Fibroblast of skin of scalp (primary cell): ENCODE measurements at regions not wholly inside any gene's neighbourhood (a gene's known extent, or its start where the extent isn't known, plus 50 kb on each side); places are given as distances from the start of the nearest gene placed in this dataset.

Experiments used
- DNase-seq: peaks from one replicate; pipeline ENCODE4 v3.0.0-alpha.2; 2013

DNA sequence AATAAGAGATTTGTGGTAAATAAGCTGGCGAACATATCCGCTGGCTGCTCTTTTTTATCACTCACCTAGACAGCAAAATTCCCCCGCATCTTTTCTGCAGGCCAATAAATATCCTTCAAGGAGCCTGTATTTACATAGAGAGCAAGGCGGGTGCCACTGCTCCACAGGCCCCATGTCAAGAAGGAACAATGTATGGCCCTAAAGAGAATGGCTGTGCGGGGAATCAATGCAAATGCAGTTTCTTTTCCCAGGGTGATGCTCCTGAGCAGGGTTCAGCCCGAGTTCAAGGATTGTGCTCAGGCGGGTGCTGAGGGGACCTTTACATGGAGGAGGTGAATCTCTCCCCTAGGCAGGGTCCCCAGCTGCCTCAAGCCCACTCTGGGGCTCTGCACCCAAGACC lies 494.2 kb upstream of the ZMIZ1 start:
- no peak for DNase-seq

DNA sequence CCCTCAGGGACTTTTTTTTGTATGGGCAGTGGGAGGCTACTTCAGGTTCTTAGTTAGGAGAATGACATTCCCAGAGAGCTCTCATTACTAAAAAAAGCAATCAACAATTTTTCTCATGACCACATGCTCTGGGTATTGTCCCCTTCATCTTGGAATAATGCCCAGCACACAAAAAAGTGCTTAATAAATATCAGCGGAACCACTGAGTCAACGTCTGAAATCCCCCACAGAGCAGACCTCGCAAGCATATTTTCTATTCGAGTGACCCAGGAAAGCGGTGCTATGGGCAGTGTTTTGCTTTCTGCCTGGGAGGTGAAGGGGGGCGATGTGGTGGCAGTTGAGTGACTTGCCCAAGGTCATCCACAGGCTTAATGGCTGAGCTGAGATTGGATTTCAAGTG lies 493.4 kb upstream of the ZMIZ1 start:
- peak; percentile 46 for DNase-seq

- DNase-seq: no peak
Measured at GRCh38 chr10:78576276-78576675, 492.5 kb upstream of the ZMIZ1 start.

DNA sequence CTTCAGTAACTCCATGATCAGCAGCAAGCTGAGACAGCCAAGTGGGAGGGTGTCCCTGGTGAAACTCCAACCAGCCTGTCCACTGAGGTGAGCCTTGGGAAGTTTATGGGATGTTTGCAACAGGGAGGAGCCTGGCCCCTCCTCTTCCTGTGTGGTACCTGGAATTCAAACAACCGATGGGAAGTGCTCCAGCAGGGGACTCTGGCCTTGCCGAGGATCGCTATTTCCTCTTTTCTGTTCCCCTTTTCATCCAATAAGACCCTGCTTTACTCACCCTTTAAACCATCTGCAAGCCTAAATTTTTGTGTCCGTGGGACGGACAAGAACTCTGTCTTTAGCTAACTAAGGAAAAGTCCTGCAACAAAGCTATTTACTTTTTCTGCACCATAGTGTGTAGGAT lies 491.1 kb upstream of the ZMIZ1 start:
- no peak for DNase-seq

DNA sequence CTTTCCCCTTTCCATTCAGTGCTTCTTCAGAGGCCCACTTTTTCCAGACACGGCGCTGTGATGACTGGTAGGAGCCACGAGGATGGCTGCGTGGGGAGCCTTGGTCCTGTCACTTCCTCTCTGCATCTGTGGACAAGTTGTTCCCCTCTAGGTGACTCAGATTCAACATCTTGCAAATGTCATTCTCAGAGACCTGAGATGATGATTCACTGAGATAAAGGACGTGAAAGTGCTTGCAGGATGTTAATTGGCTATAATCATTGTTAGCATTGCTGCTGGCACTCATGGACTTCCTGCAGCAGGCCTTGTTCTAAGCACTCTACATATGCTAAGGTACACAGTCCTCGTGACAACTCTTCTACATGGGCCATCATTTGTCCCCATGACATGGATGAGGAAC lies 489.8 kb upstream of the ZMIZ1 start:
- DNase-seq: no peak

DNA sequence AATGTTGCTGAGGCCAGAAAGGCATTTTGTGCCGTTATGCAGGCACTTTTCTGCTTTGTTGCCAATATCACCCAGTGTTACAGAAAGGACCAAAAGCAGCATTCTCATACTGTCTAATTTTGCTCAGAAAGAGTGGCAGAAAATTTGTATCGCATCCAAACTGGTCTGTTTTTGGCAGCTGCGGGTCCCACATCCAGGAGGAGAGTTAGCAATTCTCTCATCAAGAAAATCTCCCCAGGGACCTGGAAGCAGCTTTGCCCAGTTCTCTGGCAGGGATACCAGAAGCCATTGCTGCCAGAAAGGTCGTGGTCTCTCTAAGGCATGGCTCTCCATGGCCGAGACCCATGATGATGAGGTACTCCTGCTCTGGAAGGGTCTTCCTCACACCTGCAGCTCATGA lies 489.2 kb upstream of the ZMIZ1 start:
- DNase-seq: no peak

GRCh38 chr10:78579995-78580394 lies 488.8 kb upstream of the ZMIZ1 start:
- DNase-seq: peak; percentile 21

DNA sequence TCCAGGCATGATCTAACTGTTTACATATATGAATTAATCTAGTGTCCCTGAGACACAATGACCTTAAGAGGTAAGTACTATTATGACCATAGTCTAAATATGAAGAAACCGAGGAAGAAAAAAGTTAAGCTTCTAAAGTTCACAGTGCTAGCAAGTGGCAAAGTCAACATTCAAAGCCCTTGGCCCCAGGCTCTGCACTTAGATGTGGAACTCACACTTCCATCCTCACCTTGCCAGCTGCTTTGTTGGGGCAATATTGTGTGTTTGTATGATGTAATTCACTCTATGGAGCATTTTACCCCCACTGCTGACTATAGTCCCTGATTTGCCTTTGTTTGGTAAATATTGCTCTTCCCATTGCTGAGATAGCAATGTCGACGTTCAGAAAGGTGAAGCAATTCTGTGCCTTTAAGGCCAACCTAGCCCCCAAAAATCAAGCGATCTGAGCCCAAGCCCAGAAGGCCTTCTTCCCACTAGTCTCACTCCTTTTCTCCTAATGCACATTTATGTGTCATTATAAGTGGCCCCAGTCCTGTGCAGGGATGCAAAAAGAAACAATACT lies 487.6 kb upstream of the ZMIZ1 start:
- no peak for DNase-seq

DNA sequence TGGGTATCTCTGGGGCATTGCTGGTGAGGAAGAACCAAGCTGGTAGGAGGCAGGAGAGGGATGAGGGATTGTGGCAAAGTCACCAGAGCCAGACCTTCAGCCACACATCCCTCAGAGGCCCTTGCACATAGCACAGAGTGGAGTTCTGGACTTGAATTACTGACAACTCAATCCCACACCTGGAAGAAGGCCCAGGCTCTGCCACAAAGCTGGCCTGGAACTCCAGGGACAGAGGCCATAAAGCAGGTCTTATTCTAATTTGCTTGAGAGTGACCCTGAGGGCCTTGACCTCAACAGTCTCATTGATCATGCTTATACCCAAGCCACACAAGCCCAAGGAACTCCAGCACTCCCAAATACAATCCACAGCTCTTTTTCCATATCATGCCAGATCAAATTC lies 486.2 kb upstream of the ZMIZ1 start:
- no peak for DNase-seq

GRCh38 chr10:78584266-78584665 lies 484.5 kb upstream of the ZMIZ1 start:
- DNase-seq: no peak

GRCh38 chr10:78584681-78585080 lies 484.1 kb upstream of the ZMIZ1 start:
- DNase-seq: no peak

GRCh38 chr10:78585952-78586351 lies 482.8 kb upstream of the ZMIZ1 start:
- DNase-seq: no peak

- peak; percentile 68 for DNase-seq
Measured at GRCh38 chr10:78588194-78588811, 480.5 kb upstream of the ZMIZ1 start.

DNA sequence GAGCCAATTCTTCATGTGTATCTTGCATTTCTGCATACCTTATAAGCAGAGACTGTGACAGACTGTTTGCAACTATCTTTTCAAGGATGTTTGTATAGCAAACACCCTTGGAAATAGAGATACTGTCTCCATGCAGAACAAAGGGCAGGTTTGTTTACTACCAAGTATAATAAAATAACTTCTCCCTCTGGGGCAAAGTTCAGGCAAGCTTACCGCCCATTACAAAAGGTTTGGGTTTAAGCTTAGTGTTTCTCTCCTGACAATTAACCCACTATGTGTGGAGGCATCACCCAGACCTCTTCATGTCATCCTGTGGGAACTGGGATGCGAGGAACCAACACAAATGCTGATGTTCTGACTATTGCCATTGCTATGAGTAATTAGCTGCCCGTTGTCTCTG lies 479.1 kb upstream of the ZMIZ1 start:
- no peak for DNase-seq

DNA sequence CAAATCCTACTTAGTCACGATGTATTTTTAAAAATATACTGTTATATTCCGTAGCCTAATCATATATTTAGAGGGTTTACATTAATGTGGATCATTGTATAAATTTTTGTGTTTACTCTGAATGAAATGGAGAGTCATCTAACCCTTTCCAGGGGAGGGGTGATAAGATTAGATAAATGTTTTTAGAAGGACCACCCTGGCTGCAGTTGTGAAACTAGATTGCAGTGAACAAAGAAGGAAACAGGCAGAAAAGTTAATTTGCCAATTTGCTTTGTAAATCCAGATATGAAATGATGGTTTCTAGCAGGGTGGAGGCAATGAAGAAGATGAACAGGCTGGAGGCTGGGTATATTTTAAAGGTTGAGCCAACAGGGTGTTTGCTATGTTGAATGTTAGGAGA lies 477.7 kb upstream of the ZMIZ1 start:
- DNase-seq: no peak

DNA sequence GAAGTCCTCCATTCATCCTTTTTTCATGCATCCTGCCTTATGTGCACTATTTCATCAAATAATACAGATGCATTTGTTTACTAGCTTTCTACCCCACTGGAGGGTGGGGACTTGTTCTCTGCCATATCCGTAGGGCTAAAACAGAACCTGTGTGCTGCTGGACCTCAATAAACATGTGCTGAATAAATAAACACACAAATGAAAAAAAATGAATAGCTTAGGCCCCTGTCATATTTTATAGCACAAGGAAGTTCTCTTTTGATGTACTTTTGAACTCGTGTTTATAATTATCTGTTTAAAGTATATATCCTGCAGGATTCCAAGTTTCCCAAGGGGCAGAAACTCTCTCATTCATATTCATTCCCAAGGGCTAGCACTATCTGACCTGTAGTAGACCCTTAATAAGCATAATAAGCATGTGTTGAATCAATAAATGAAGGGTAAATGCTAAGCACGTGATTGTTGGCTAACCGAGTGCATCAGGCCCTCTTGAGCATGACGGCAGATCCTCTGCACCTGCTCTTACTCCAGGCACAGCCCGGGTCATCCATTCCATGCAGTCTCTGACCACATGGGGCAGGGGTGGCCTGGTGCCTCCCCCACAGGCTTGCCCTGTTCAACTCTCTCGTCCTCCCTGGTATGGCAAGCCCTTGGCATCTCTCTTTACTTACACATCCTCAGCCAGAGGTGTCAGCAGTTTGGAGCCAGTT lies 474.1 kb upstream of the ZMIZ1 start:
- no peak for DNase-seq

GRCh38 chr10:78595269-78595619 lies 473.5 kb upstream of the ZMIZ1 start:
- no peak for DNase-seq

DNA sequence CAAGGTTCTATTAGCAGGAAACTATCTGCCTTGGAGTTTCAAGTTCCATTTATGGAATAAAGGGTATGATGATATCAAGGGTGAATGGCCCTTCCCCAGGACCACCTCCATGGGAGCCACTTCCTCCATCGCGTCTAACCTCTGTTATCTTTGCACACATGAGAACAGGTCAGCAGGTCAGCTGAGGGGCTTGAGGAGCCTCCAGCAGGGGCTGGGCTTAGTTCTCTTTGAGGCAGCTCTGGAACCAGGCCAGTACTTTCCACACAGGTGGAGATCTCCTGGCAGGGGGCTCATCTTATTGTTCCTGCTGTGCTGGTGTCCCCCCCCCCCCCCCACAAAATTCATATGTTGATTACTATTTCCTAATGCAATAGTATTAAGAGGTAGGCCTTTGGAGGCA lies 472.2 kb upstream of the ZMIZ1 start:
- no peak for DNase-seq

DNA sequence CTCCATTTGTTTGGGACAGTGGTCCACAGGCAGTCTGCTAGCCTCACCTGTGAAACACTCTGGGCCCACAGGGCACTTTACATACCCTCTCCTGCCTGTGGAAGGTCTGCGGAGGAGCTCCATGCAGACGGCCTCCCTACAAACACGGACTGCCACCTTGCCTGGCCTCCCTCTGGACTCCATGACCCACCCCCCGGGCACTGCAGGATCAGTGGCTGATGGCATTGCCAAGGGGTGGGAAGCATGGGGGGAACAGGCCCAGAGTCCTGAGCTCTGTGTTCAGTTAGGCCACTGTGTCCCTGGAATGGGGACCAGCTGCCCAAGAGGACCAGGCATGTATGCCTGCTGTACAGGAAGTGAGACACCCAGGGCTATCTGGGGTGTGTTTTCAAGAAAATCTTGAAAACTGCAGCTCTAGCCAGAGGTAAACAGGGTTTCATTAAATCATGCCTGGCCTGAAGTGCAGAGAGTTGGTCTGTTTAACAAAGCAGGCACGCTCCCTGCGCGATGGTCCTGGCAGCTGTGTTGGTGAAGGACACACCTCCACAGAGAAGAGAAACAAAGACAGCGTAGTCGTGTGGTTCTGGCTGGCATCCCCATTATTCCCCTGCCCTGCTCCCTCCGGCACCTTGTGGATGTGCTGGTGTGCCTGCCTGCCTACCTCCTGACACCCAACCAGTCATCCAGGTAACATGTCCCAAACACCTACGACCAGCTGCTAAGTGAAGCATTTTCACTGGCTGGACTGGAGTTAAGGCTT lies 470.8 kb upstream of the ZMIZ1 start:
- DNase-seq: no peak

- no peak for DNase-seq
Measured at GRCh38 chr10:78599122-78599853, 469.5 kb upstream of the ZMIZ1 start.

- no peak for DNase-seq
Measured at GRCh38 chr10:78600121-78600665, 468.6 kb upstream of the ZMIZ1 start.

- DNase-seq: peak; percentile 10
Measured at GRCh38 chr10:78600740-78601139, 468.0 kb upstream of the ZMIZ1 start.
